GM19043 (cell line): ENCODE measurements at regions not wholly inside any gene's neighbourhood (a gene's known extent, or its start where the extent isn't known, plus 50 kb on each side); places are given as distances from the start of the nearest gene placed in this dataset.

ENCODE experiments used
- ATAC-seq: cut with Tn5 transposase; IDR thresholded peaks from one replicate; pipeline ENCODE4 v1.9.1; 2021; ENCODE audit warnings: low read depth; ENCODE audit not compliant: unreplicated experiment

- ATAC-seq, result no peak
Measured at GRCh38 chr3:167958141-167958540, 137.6 kb downstream of the GOLIM4 start.

- ATAC-seq, result no peak
Measured at GRCh38 chr3:167952969-167953368, 142.8 kb downstream of the GOLIM4 start.

GRCh38 chr3:167950212-167950611, 145.5 kb downstream of the GOLIM4 start:
- ATAC-seq, result no peak

GRCh38 chr3:167941234-167941995, 154.3 kb downstream of the GOLIM4 start:
- ATAC-seq, result no peak

DNA sequence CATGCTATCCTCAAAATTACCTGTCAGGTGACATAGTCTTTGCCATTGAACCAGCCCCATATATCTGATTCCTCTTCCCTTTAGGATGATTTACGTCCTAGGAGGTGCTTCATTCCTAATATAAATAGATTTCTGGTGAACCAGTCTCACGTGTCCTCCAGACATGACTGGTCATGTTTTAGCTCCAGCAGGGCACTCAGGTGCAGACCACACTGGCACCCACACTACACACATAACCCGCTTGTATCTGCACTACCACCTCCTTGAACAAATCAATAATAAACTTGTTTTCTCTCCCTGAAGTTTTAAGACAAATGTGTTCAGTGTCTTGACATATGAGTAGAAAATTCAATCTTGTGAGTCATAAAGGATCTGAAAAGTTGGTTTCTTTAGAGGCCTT, 155.5 kb downstream of the GOLIM4 start:
- ATAC-seq, result no peak

DNA sequence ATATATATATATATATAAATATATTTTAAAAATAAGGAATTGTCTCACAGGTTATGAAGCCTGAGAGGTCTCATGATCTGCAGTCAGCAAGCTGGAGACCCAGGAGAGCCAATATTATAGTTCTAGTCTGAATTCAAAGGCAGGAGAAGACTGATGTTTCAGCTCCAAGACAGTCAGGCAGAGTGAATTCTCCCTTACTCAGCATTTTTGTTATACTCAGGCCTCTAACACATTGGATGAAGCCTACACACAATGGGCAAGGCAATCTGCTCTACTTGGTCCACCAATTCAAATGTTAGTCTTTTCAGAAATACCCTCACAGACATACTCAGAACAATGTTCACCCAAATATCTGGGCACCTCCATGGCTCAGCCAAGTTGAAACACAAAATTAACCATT, 157.2 kb downstream of the GOLIM4 start:
- no peak for ATAC-seq

DNA sequence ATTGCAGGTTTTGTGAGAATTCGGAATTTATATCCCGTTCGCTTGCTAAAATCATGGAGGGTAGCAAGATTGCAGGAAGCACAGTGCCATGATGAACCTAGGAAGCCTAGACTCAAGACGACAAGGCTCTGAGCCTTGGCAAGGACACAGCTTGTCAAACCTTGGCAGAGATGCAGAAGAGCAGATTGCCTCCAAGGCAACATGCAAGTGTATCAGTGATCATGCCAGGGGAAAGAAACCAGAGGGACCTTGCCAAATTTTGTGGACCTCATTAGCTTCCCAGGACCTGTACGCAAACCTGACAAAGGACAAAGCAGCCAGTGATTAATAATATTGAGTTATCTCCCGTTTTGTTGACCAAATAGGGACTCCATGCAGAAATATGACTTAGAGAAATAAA, 159.7 kb downstream of the GOLIM4 start:
- no peak for ATAC-seq

DNA sequence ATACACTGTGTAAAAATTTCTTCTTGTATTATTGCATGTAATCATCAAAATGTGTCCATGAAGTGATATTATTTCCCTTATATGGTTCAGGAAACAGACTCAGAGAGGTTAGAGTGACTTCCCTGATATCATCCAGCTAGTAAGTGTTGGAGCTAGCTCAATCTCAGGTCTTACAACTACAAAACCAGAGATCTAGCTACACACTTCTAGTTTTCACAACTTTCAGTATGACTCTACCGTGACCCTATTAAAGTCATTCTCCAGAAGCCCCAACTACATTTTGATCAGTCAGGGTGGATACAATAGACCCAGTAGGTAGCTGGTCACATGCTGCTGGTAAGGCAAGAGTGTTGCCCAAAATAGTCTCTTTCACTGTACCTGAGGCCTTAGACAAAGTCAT, 165.3 kb downstream of the GOLIM4 start:
- no peak for ATAC-seq

GRCh38 chr3:167929968-167930367, 165.8 kb downstream of the GOLIM4 start:
- ATAC-seq, result no peak

DNA sequence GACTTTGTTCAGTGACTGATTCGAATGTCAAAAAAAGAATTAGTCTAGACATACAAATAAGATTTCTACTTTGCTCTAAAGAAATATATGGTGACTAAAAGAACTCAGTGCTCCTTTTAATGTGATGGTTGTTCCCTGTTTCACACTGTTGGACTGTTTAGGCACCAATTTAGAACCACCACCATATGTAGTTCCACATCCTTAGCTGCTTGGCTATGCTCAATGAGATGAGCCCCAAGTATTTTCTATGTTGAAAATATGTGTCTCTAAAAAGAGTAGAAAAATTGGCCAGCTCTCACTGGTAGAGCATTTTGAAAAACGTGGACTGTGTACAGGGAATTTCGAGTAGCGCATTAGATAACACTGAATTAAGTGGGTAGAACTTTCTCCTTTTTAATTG, 167.3 kb downstream of the GOLIM4 start:
- ATAC-seq, result no peak

- ATAC-seq, result no peak
Measured at GRCh38 chr3:167920747-167921146, 175.0 kb downstream of the GOLIM4 start.

DNA sequence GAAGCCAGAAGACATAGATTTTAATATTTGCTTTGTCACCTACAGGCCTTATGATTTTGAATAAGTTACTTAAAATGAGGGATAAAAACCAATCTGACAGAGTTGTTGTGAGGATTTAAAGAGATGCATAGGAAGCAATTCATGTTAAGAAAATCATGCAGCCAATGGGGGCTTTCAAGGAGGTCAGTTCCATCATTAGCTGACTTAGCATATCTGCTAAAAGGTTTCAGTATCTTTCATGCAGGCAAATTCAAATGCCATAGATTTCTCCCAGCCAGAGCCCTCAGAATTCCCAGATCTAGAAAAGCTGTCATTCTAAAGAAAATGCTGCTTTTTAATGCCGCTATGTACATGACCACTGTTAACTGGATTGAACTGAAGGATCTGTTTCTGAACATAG, 176.1 kb downstream of the GOLIM4 start:
- no peak for ATAC-seq

DNA sequence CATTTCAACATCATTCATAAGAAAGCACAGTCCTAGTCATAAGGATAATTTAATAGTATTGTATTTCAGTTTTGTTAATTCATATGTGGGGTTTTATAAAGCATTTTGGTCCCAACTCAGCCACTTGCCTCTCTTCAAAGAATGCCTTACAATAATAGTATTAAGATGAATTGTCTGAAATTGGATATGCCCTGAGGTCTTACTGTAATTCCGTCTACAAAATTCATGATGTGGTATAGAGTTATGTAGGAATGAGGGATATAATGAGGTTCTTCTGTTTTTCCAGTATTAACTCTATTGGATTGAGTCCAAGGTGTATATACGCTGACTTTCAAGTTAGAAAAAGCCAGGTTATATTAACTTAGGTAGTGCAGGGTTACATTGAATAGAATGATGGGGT, 177.0 kb downstream of the GOLIM4 start:
- no peak for ATAC-seq

DNA sequence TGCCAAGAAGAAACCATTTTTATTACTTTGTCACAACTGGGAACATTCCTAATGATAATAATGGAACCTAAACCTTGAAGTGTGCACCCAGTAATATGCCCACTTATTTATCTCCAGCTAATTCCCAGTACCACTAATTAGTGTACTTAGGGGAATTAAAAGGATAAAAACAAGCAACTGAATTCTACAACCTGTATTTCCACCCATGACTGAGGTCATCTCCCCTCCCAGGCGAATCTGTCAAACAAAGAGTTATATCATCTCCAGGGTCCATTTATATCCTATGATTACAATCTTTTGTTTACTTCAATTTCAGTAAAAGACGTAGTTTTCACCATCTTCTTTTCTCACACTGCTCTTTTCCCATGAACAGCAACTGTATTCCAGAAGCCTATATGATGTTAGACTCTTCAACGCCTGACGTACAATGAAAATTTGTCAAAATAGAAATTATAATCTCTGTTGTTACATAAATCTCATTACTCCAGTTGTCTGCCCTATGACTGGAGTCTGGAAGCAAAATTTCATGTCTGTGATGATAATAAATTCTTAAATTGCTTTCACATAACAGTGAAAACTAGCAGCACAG, 177.6 kb downstream of the GOLIM4 start:
- no peak for ATAC-seq

DNA sequence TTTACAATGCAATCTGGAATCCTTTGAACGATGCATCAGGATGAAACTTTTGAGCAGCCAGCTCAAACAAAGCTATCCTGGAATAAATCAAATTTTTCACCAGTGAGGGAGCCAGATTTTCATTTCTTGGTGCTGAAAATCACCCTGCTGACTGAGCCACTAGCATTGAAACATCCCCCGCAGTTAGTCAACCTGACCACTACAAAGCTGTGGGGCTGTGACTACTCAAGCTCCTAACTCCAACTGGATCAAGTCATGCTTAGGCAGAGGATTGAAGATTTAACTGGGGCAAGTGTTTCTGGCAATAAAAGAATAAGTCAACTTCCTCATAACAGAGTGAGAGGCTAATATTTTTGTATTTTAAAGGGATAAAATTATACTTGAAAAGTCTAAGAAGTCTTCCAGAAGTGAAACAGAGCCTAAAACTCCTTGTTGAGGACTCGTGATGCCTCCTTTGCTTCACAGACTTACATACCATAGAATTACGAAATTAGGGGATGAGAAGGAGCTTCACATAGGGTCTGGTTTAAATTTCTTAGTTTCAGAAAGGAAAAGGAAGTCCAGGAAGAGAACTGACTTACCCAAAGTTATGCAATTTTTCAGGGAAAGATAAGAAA, 177.8 kb downstream of the SERPINI1 start:
- no peak for ATAC-seq

- no peak for ATAC-seq
Measured at GRCh38 chr3:167909952-167910351, 174.4 kb downstream of the SERPINI1 start.

DNA sequence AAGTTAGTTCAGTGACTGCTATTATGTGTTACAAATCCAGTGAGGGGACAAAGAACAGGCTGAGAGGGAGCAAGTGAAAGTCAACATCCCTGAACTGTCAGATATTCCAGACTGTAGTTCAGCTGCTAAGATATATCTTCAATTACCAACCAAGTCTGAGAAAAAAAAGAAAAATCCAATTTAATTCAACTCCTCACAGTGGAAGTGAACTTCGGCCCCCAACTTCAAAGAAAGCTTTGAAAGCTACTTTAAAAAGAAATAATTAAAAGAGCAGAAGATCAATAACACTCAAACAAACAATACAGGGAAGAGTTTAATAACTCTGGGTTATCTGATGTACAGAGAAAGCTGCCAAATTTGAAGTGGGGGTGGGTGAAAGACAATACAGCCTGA, 174.0 kb downstream of the SERPINI1 start:
- ATAC-seq, result no peak

DNA sequence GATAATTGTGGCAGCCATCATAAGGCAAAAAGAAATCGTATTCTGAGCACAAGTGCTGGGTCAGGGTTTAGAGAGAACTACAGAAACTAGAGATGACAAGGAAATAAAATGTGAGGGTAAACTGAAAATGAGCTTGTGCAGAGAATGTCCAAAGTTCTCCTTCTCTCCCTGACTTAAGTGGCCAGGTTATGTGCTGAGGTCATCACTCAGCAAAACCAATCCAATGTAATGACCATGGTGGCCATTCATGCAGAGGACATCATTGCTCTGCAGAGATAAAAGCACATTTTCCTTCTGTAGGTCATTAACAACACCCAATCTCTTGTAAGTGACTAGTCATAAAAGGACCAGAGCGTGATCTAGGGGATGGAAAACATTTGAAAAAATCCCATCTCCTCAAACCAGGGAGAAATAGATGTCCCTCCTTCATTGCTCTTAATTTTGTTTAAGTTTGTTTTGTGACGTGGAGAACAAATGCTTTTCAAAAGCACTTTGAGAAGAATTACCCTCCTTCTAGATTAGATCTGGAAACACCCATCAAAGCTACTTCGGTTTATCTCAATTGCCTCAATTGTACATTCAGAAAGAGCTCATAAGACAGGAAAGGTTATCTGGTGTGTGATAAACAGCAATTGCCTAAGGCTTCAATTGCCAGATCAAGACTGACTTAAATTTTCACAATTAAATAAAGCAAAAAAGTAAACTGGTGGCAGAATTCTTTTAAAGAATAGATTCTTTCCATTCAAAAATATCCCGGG, 173.4 kb downstream of the SERPINI1 start:
- ATAC-seq, result no peak

DNA sequence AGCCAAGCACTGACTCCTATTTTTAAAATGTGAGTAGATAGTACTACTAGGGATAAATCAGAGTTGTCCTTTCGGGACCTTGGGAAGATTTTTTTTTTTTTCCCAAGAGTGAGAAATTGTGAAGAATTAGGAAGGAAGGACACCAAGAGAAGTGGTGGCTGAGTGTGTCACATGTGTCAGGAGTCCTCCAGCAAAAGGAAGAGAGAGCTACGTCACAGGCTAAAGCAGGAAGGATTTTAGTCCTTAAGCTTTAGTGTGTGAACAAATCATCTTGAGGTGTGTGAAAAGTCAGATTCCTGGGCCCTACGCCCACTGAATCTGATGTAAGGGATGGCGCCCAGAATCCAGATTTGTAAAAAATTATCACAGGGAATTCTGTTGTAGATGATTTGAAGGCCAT, 172.7 kb downstream of the SERPINI1 start:
- ATAC-seq, result no peak

DNA sequence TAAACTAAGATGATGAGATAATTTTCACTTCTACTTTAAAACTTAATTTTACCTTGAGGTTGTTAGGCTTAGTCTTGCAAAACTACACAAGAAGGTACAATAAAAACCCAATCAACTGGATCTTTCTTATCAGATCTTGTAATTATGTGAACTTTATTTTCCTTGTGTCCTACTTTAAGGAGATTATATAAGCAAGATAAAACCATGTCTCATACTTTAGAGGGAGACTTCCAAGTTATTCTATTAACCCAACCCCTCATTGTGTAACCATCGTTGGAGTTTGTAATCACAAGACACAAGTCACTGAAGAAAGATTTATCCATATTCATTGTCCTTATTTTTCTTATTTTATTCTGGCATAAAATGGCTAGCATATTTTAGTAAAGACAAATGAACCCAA, 165.6 kb downstream of the SERPINI1 start:
- no peak for ATAC-seq

- no peak for ATAC-seq
Measured at GRCh38 chr3:167899093-167899492, 163.6 kb downstream of the SERPINI1 start.
